ENCODE measurements at regions not wholly inside any gene's neighbourhood (a gene's known extent, or its start where the extent isn't known, plus 50 kb on each side); places are given as distances from the start of the nearest gene placed in this dataset.

GRCh38 chr21:35448876-35449599, 399.9 kb upstream of the RUNX1 start:
- DNase-seq (no peak), ATAC-seq (ENCODE audit: low read depth) (no peak)
- ChIA-PET POLR2A (interaction anchor here (0.5 kb wide), 1 partner anchor 485 kb away, joined by 4 read pairs; no protein-coding TSS in a partner anchor), CTCF (no interaction called here)
- H3K36me3 Mint-ChIP-seq (ENCODE audit: low read depth): peaks cover 4% of the 10 kb centered on the region
- H3K4me3 Mint-ChIP-seq: no peak overlapping the region
- no peak overlapping the region for H3K27ac Mint-ChIP-seq
- peaks cover 16% of the 10 kb centered on the region for H3K4me1 Mint-ChIP-seq
- intact Hi-C loops (cut with micrococcal nuclease): no loop called here
- TF ChIP-seq, protein P1, sequence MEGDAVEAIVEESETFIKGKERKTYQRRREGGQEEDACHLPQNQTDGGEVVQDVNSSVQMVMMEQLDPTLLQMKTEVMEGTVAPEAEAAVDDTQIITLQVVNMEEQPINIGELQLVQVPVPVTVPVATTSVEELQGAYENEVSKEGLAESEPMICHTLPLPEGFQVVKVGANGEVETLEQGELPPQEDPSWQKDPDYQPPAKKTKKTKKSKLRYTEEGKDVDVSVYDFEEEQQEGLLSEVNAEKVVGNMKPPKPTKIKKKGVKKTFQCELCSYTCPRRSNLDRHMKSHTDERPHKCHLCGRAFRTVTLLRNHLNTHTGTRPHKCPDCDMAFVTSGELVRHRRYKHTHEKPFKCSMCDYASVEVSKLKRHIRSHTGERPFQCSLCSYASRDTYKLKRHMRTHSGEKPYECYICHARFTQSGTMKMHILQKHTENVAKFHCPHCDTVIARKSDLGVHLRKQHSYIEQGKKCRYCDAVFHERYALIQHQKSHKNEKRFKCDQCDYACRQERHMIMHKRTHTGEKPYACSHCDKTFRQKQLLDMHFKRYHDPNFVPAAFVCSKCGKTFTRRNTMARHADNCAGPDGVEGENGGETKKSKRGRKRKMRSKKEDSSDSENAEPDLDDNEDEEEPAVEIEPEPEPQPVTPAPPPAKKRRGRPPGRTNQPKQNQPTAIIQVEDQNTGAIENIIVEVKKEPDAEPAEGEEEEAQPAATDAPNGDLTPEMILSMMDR (IDR thresholded peaks at IDR 0.05): no peak
- peaks cover 15% of the 10 kb centered on the region for H3K9me3 Mint-ChIP-seq
- H3K27me3 Mint-ChIP-seq: no peaks in the 10 kb centered on the region

- DNase-seq: no peak
- ATAC-seq (ENCODE audit: low read depth): no peak
- Mint-ChIP-seq H3K27me3 (no peaks in the 10 kb centered on the region), H3K4me1 (peaks cover 24% of the 10 kb centered on the region), H3K27ac (no peak overlapping the region), H3K4me3 (no peak overlapping the region), H3K36me3 (ENCODE audit: low read depth) (no peaks in the 10 kb centered on the region), H3K9me3 (no peaks in the 10 kb centered on the region)
- CTCF ChIA-PET: no interaction called here
- POLR2A ChIA-PET: no interaction called here
- intact Hi-C loops (cut with micrococcal nuclease): no loop called here
- TF ChIP-seq, protein P1 (IDR thresholded peaks at IDR 0.05): no peak
Measured at GRCh38 chr21:35444391-35444790, 395.3 kb upstream of the RUNX1 start.

GRCh38 chr21:35441868-35442582, 392.9 kb upstream of the RUNX1 start:
- DNase-seq: no peak
- Mint-ChIP-seq H3K9me3 (no peaks in the 10 kb centered on the region), H3K36me3 (ENCODE audit: low read depth) (no peaks in the 10 kb centered on the region), H3K27ac (no peak overlapping the region), H3K4me1 (peaks cover 42% of the 10 kb centered on the region), H3K27me3 (no peaks in the 10 kb centered on the region), H3K4me3 (no peak overlapping the region)
- ATAC-seq (ENCODE audit: low read depth): no peak
- CTCF ChIA-PET: no interaction called here
- TF ChIP-seq, protein P1 (IDR thresholded peaks at IDR 0.05): no peak
- POLR2A ChIA-PET: no interaction called here
- intact Hi-C loops (cut with micrococcal nuclease): no loop called here

GRCh38 chr21:35438643-35439404, 389.7 kb upstream of the RUNX1 start:
- no peaks in the 10 kb centered on the region for H3K27me3 Mint-ChIP-seq
- H3K4me1 Mint-ChIP-seq: peaks cover 32% of the 10 kb centered on the region
- intact Hi-C loops (cut with micrococcal nuclease): loop anchor here (1.0 to 2.0 kb wide), 2 partner anchors 90 to 389 kb away; no protein-coding TSS in a partner anchor
- TF ChIP-seq, protein P1 (IDR thresholded peaks at IDR 0.05): no peak
- peak; percentile 95 for ATAC-seq (ENCODE audit: low read depth)
- POLR2A ChIA-PET: interaction anchor here (0.5 to 1.4 kb wide), 6 partner anchors 91 to 698 kb away, joined by 3 to 6 read pairs (median 3); no protein-coding TSS in a partner anchor
- H3K36me3 Mint-ChIP-seq (ENCODE audit: low read depth): no peaks in the 10 kb centered on the region
- CTCF ChIA-PET: interaction anchor here (1.3 to 1.4 kb wide), 2 partner anchors 38 to 693 kb away, joined by 4 to 6 read pairs; no protein-coding TSS in a partner anchor
- peak; percentile 46 for DNase-seq
- peak overlapping the region; percentile 80 for H3K27ac Mint-ChIP-seq
- no peaks in the 10 kb centered on the region for H3K9me3 Mint-ChIP-seq
- peak overlapping the region; percentile 71 for H3K4me3 Mint-ChIP-seq

Measured in activated B cell treated with CpG ODN at 0.5 μM for 24 hours (primary cell).